GM18519 (cell line): ENCODE measurements at regions not wholly inside any gene's neighbourhood (a gene's known extent, or its start where the extent isn't known, plus 50 kb on each side); places are given as distances from the start of the nearest gene placed in this dataset.

ENCODE experiments used
- ATAC-seq: cut with Tn5 transposase; IDR thresholded peaks from one replicate; pipeline ENCODE4 v1.9.1; 2021; ENCODE audit warnings: mild to moderate bottlenecking, moderate library complexity; ENCODE audit not compliant: unreplicated experiment, low FRiP score

GRCh38 chr11:106208760-106209159 lies 131.3 kb downstream of the AASDHPPT start:
- no peak for ATAC-seq

GRCh38 chr11:106212081-106212480 lies 134.6 kb downstream of the AASDHPPT start:
- ATAC-seq = no peak

- no peak for ATAC-seq
Measured at GRCh38 chr11:106216281-106216680, 138.8 kb downstream of the AASDHPPT start.

GRCh38 chr11:106217456-106217855 lies 140.0 kb downstream of the AASDHPPT start:
- no peak for ATAC-seq

GRCh38 chr11:106218106-106218505 lies 140.6 kb downstream of the AASDHPPT start:
- ATAC-seq = no peak

GRCh38 chr11:106222626-106223025 lies 145.2 kb downstream of the AASDHPPT start:
- ATAC-seq = no peak

- ATAC-seq = no peak
Measured at GRCh38 chr11:106224172-106224571, 146.7 kb downstream of the AASDHPPT start.

GRCh38 chr11:106228996-106229395 lies 151.5 kb downstream of the AASDHPPT start:
- ATAC-seq = no peak

GRCh38 chr11:106231591-106231990 lies 154.1 kb downstream of the AASDHPPT start:
- no peak for ATAC-seq

GRCh38 chr11:106233191-106233590 lies 155.7 kb downstream of the AASDHPPT start:
- ATAC-seq = peak; percentile 39

- ATAC-seq = no peak
Measured at GRCh38 chr11:106234794-106235193, 157.3 kb downstream of the AASDHPPT start.

- no peak for ATAC-seq
Measured at GRCh38 chr11:106236295-106236694, 158.8 kb downstream of the AASDHPPT start.

GRCh38 chr11:106238704-106239360 lies 161.4 kb downstream of the AASDHPPT start:
- no peak for ATAC-seq

GRCh38 chr11:106241601-106242257 lies 164.3 kb downstream of the AASDHPPT start:
- no peak for ATAC-seq

GRCh38 chr11:106242718-106243415 lies 165.4 kb downstream of the AASDHPPT start:
- no peak for ATAC-seq

- ATAC-seq = no peak
Measured at GRCh38 chr11:106246495-106246894, 169.0 kb downstream of the AASDHPPT start.

GRCh38 chr11:106249617-106250239 lies 172.3 kb downstream of the AASDHPPT start:
- ATAC-seq = no peak

GRCh38 chr11:106262852-106263251 lies 185.4 kb downstream of the AASDHPPT start:
- ATAC-seq = no peak

GRCh38 chr11:106263527-106263926 lies 186.1 kb downstream of the AASDHPPT start:
- no peak for ATAC-seq

GRCh38 chr11:106271086-106271485 lies 193.6 kb downstream of the AASDHPPT start:
- no peak for ATAC-seq

- ATAC-seq = no peak
Measured at GRCh38 chr11:106271686-106272085, 194.2 kb downstream of the AASDHPPT start.
